MM.1S (cell line): ENCODE measurements at regions not wholly inside any gene's neighbourhood (a gene's known extent, or its start where the extent isn't known, plus 50 kb on each side); places are given as distances from the start of the nearest gene placed in this dataset.

Experiments used
- CTCF ChIP-seq: fragments of 300-600 bp; sonication (generic); IDR thresholded peaks from 2 replicates; pipeline ENCODE4 v1.5.1; 2016; ENCODE audit warnings: antibody characterized with exemption, low read length, mixed read lengths
- EZH2 ChIP-seq: fragments of 300-600 bp; sonication (generic); optimal IDR thresholded peaks from 2 replicates; pipeline ENCODE3; 2017; ENCODE audit warnings: low read depth, mild to moderate bottlenecking, antibody characterized with exemption, low read length, mixed read lengths
- EZH2phosphoT487 ChIP-seq: fragments of 300-600 bp; sonication (generic); IDR thresholded peaks from 2 replicates; pipeline ENCODE4 v1.6.1; 2018; ENCODE audit warnings: antibody characterized with exemption, low read length

DNA sequence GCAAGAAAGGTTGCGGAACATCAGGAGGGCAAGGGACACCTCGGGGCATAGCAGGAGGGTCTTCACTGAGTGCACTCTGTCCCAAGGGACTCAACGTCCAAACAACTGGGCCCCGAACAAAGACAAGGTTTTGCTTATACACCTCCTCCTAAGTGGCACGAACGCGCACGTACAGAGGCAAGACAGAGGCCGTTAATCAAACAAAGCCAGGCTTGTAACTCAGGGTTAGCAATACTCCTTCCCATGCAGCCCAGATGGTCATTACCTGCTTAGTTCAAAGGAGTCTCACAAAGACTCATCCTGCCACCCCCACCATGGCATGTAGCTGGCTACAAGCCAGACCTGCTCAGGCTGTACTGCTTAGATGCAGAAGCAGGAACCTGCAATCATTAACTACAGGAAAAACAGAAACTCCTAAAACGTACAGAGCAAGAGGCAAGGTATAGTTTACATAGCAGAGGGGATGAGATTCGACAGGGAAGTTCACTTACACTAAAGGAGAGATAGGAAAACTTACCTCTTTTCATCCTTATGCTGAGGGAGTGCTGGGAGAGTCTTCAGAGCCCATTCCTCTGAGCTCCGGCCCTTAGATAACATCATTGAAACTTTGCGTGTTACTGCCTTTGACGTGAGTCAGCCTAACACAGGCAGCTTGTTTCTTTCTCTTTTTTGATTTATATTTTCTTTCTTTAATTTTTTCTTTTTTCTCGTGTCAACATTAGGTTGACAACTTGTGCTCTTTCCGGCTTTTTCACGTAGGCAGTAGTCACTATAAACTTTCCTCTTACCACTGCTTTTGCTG, 1319.1 kb downstream of the TMEM121 start:
- TF ChIP-seq EZH2 (no peak), EZH2phosphoT487 (no peak), CTCF (no peak)
